HG03064 (cell line): ENCODE measurements at regions not wholly inside any gene's neighbourhood (a gene's known extent, or its start where the extent isn't known, plus 50 kb on each side); places are given as distances from the start of the nearest gene placed in this dataset.

Source experiments
- ATAC-seq: cut with Tn5 transposase; IDR thresholded peaks from one replicate; pipeline ENCODE4 v1.9.1; 2021; ENCODE audit warnings: low read depth; ENCODE audit not compliant: unreplicated experiment

- no peak for ATAC-seq
Measured at GRCh38 chr4:181908168-181908567, 335.0 kb upstream of the TENM3 start.

DNA sequence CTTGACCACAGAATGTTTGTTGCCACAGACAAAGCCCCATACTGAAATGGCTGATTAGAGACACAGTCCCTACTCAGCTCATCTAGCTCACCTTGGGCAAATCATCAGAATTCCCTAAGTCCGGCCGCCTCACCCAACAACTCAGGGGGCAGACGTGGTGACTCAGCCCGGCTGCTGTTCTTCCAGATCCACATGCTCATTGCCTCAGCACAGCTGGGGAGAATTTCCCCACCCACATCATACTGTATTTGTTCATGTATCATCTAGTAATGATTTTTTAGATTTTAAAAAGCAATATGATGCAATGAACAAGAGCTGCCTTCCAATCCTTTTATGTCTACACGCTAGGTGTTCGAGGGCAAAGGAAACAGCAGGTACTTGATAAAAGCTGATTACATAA, 333.8 kb upstream of the TENM3 start:
- no peak for ATAC-seq

DNA sequence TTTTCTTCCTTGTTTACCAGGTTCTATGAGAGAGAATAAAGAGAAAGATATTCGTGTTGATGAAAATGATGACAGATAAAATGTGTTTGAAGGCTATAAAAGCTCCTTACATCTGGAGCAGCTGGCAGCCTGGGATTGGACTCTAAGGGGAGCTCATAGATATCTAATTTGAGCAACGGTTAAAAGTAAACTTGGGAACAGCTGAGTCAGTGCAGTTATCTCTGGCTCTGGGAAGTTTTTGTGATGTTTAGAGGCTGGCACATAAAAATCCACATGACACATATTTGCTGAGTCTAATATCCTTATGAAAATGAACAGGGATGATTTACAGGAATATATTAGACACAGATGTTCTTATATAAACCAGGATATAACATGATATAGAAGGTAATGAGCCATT, 331.8 kb upstream of the TENM3 start:
- ATAC-seq: no peak

GRCh38 chr4:181933471-181933870, 309.7 kb upstream of the TENM3 start:
- no peak for ATAC-seq

GRCh38 chr4:181938631-181939030, 304.6 kb upstream of the TENM3 start:
- no peak for ATAC-seq

GRCh38 chr4:181939199-181939945, 303.8 kb upstream of the TENM3 start:
- no peak for ATAC-seq

- ATAC-seq: no peak
Measured at GRCh38 chr4:181944527-181944926, 298.7 kb upstream of the TENM3 start.

- ATAC-seq: no peak
Measured at GRCh38 chr4:181946902-181947301, 296.3 kb upstream of the TENM3 start.

- no peak for ATAC-seq
Measured at GRCh38 chr4:181948839-181949382, 294.3 kb upstream of the TENM3 start.

GRCh38 chr4:181949704-181950312, 293.4 kb upstream of the TENM3 start:
- no peak for ATAC-seq

DNA sequence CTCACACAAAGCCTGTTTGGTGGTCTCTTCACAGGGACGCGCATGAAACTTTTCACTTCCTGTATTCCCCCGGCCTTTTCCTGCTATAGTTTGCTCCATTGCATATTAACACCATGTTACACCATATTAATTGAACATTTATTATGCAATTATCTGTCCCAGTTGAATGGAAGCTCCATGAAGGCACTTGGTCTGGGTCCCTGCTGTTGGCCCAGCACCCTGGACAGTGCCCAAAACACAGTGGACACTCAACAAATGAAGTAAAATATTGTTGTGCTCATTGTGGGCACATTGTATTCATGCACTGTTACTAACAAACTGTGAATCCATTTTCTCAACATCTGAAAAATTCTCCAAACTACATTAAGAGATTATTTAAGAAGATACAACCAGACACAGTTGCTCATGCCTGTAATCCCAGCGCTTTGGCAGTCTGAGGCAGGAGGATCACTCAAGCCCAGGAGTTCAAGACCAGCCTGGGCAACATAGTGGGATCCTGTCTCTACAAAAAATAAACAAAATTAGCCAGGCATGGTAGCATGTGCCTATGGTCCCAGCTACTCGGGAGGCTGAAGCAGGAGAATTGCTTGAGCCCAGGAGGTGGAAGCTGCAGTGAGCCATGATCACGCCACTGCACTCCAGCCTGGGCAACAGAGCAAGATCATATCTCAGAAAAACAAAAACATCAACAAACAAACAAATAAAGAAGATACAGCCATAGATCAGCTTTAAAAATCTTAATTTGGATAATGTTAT, 292.7 kb upstream of the TENM3 start:
- ATAC-seq: no peak

- ATAC-seq: no peak
Measured at GRCh38 chr4:181951265-181951664, 291.9 kb upstream of the TENM3 start.

GRCh38 chr4:181952478-181952877, 290.7 kb upstream of the TENM3 start:
- no peak for ATAC-seq

DNA sequence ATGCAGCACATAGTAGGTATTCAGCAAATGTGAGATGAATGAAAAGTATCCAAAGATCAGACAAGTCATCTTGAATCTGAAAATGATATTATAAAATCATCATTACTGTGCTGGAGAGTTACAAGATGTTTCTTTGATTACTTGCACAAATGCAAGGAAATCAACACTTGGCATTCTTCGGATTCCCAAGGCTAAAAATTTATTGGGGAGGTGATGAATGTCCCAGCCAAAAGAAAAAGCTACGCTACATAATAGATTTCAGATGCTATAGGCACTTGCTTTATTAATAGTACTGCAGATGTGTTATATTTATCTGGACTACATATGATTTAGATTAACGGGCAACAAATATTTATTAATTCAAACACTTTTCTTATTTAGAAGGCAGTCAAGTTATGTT, 286.7 kb upstream of the TENM3 start:
- ATAC-seq: no peak

DNA sequence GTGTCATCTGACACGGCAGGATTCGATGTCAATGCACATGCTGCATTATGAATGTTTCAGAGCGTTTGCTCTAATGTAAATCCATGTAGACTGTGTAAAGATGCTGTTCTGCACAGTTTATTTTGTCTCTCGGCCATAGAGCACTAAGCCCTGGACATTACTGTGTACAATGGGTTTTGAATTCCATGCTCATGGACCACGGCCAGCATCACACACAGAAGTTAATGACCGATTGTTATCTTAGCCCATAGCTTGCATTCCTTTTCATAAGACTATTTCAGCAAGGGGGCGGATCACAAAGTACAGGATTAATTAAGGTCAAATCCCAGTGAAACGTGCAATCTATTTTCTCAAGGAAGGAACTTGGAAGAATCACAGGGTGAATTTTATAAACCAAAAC, 286.1 kb upstream of the TENM3 start:
- ATAC-seq: no peak

DNA sequence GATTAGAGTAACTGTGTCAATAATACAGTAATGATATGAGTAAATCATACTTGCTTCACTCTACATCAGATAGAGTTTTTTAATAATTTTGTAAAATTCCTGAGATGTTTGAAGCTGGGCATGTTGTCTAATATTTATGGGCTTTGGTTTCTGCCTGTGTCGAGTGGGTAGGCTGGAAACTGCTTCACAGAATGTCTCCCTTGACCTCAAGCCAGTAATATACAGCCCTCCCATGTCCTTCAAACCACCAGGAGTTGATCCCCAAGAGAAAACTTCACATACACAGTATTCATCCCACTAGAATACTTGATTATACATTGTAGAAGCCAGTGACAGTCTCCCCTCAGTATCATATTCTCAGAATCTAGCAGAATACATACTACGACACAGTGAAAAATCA, 284.8 kb upstream of the TENM3 start:
- ATAC-seq: no peak

DNA sequence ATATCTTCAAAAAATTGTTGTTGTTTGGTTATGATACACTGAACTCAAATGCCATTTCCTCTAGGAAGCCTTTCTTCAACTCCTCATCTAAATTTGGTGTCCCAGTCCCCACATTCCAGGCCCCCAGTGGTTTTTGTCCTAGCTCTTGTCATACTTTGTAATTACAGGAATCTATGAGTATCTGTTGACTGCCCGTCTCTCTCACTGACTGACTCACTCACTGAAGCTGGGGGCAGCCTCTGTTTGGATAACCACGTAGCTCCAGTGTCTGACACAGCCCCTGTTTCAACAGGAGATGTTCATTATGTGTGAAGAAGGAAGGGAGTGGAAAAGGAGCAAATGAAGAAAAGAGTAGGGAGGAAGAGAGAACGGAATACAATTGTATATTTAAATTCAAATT, 284.1 kb upstream of the TENM3 start:
- ATAC-seq: no peak

DNA sequence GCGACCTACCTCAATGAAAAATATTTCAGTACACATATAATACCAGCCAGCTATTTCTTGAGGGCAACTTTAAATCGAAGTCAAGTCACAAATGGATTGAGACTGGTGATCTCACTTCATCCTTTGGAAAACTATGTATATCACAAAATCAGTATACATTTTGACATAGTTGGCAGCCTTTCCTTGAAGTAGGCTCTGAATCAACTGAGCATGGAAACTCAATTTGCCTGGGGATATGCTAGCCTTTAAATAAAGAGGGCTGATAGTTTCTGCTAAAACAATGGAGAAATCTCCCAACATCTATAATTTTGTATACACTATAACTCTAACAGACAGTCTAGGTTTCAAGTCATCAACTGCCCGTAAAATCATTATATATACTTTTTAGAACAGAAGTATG, 282.8 kb upstream of the TENM3 start:
- no peak for ATAC-seq

DNA sequence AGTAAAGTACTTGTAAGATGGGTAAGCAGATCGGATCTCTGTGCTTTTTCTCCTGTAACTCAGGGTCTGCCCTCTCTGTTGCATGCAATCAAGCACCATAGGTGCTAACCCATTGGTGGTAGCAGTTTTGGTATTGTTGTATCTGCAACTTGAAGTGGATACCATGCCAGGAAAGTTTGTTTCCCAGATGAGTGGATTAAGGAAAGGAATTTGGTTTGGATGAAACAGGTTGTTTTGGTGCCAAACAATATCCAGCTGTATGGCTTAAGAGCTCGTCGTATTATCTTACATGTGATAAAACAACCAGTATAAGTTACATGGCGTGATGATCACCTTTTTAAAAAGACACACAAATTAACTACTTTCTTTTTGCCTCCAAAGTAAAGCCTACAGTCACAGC, 280.9 kb upstream of the TENM3 start:
- no peak for ATAC-seq

- ATAC-seq: no peak
Measured at GRCh38 chr4:181964731-181965130, 278.5 kb upstream of the TENM3 start.

- no peak for ATAC-seq
Measured at GRCh38 chr4:181966104-181966551, 277.1 kb upstream of the TENM3 start.
